Amniotic epithelial cell (primary cell): ENCODE measurements at regions not wholly inside any gene's neighbourhood (a gene's known extent, or its start where the extent isn't known, plus 50 kb on each side); places are given as distances from the start of the nearest gene placed in this dataset.

Experiments used
- DNase-seq: peaks from one replicate; pipeline ENCODE4 v3.0.0-alpha.2; 2010; ENCODE audit warnings: low read depth

DNA sequence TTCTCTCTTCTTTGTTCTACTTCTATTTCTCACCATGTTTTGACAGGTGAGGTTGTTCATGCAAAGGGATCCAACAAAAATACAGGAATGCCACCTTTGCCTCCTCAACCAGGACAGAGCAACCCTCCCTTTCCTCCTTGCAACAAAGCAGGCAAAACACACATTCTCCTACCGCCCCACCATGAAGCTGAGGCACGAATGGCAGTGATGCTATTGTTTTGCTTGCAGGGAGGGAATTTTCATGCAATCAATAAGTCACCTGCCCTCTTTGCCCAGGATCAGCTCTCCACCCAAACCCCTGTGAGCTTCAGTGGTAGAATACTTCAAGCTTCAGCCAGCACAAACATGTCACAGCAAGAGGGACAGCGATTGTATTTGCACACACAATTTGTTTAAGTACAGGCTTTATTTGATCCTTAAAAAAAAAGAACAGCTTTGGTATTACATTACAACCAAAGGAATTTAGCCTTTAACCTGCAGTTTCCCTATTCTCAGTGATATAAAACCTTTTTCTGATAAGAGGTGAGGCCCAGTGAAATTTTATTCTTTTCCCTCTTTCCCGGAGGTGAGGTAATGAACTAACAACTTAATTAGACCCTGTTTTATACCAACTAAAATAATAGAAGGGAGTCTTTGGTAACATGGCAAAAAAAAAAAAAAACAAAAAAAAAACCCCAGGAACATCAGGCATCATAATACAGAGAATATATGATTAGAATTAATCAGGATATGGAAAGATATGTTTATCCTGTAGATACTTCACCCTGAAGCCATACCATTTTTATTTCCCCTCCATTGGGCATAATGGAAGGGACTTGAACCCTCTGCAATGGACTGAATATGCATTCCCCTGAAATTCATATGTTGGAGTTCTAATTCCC is 87.0 kb upstream of the EEA1 start:
- no peak for DNase-seq

- DNase-seq = no peak
These were observed 87.8 kb upstream of the EEA1 start for GRCh38 chr12:93016752-93017350.

- DNase-seq = no peak
These were observed 89.5 kb upstream of the EEA1 start for GRCh38 chr12:93018610-93019009.

- DNase-seq = no peak
These were observed 90.3 kb upstream of the EEA1 start for GRCh38 chr12:93019212-93019927.

DNA sequence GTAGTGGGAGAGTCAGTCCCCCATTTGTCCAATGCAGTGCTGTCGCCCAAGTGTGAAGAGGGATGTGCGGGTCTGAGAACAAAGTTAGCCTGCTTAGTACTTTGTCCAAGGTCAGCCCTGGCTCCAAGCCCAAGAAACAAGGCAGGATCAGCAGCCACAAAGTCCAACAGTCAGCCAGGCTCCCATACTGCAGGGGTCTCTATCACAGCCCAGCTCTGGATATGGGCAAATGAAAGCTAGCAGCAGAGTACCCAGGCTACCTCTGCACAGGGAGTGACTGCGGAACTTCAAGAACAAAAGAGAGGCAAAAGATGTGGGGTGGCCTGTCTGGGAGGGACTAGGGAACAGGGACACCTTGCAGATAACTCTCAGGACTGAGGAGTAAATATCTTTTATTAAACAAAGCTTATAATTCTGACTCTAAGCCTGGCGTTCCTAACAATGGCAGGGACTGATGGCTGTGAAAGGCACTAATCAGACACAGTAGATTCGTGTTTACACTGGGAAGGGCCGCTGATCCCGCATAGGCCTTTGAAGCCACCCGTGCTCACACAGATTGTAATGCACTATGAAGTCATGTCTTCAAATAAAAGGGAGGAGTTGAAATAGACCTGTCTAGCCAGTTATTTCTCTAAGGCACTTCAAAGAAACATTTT is 91.0 kb upstream of the EEA1 start:
- DNase-seq = no peak

DNA sequence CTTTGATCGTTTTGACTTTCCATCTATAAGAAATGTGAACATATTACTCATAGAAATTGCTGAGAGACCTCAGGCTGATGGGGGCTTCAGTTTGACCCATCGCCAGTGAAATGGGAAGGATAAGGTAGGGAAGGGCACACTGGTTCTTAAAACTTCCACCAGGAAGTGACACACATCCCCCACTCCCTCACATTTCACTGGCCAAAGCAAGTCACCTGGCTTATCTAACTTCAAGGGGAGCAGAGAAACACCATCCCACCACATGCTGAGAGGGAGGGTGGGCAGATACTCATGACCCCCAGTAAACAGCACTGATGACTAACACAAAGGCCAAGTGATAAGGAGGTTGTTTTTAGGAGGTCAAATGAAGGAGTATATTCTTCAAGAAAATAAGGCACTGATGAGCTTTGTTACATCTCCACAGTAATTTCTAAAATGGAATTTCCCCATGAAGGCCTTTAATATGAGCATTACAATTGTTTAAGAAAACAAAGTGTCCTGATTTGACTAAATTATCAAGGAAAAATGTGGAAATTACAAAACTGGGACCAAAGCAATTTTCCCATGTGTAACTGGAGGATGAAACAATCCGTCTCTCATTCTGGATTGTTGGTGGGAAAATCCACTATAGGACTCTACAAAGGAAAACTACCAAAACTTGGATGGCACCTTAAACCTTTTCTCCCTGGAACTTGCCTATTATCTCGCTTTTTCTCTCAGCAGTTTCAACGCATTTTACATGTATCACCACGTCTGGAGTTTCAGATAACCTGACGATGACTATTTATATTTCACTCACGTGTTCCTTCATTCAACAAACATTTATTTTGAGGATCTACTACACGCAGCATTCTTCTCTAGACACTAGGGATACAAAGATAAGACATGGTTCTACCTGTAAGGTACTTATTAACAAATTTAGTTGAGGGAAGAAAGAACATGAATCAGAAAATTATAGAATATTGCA is 91.8 kb upstream of the EEA1 start:
- no peak for DNase-seq

GRCh38 chr12:93022603-93023340 is 93.7 kb upstream of the EEA1 start:
- peak; percentile 46 for DNase-seq

DNA sequence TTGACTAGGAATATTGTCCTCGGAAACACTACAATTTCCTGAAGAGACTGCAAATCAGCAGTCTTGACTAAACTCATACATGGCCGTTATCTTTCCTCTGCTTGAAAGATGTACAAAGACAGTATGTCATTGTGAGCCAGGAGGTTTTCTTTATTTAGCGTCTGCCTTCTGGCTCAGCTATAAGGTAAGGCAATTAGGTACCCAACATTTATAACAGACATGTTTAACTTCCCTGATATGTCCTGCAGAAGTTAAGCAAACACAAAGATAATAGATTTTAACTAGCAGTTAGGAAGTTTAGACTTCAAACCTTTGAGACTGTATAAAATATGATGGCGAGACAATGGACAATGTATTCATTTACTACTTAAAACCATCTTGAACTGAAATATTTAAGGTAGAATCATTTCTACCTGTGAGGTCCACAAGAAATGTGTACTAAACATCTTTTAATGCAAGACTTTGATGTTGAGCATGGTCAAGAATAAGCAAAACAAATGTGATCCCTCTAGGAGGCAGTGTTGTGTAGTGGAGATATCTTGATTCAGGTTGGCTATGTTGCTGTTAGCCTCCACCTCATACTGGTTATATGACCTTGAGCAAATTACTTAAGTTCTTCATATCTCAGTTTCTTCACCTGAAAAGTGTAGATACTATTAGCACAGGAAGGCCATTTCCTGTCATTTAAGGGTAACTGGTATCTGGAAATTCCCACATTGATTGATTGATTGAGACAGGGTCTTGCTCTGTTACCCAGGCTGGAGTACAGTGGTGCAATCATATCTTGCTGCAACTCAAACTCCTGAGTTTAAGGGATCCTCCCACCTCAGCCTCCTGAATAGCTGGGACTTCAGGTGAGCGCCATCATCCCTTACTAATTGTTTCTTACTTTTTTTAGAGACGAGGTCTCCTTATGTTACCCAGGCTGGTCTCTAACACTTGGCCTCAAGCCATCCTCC is 96.3 kb upstream of the EEA1 start:
- peak; percentile 83 for DNase-seq

GRCh38 chr12:93027041-93027440 is 97.9 kb upstream of the EEA1 start:
- DNase-seq = no peak

GRCh38 chr12:93029091-93029490 is 100.0 kb upstream of the EEA1 start:
- no peak for DNase-seq

DNA sequence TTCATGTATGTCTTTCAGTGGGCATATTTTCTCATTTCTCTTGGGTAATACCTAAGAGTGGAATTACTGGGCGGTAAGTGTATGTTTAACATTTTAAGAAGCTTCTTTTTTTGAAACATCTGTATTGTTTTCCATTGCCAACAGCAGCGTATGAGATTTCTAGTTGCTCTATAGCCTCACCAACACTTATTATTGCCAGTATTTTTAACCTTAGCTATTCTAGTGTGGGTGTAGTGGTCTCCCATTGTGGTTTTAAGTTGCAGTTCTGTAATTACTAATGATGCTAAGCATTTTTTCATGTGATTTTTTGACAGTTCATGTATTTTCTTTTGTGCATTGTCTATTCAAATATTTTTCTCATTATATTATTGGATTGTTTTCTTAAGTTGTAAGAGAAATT is 101.9 kb upstream of the EEA1 start:
- DNase-seq = no peak

GRCh38 chr12:93032758-93033157 is 103.7 kb upstream of the EEA1 start:
- DNase-seq = peak; percentile 23

GRCh38 chr12:93033948-93034347 is 104.9 kb upstream of the EEA1 start:
- no peak for DNase-seq

GRCh38 chr12:93039062-93039461 is 110.0 kb upstream of the EEA1 start:
- no peak for DNase-seq

DNA sequence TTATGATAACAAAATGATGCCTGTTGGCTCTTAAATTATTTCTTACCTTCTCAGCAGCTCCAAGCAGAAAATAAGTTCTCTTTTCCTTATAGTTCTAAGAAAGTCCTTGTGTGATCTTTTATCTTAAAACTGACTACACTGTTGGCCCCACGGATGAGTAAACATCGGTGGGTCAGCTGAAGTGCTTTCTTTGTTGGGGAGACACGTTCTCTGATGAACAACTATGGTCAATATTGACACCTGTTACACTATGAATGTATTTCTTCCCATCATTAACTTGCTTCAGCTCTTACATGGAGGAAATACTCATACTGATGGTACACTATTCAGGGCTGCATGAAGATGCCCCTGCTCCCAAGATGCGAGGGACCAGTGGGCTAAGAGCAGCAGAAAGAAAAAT is 110.8 kb upstream of the EEA1 start:
- DNase-seq = no peak

DNA sequence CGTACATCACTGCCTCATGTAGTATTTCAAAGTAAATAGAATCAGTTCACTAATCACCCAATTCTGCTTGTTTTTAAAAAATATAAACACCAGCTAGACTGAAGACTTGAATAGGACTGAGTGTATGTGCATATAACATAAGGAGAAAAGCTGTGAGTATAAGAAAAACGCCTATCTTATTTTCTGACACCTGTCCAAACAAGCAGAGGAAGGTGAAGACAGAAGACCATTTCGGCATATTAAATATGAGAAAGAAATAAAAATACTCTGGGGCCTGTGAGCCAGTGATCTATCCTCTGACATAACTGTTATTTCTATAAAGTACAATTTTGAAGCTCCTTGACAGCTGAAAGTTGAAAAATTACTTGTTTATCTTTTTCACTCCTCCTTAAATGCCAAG is 111.3 kb upstream of the EEA1 start:
- DNase-seq = no peak

DNA sequence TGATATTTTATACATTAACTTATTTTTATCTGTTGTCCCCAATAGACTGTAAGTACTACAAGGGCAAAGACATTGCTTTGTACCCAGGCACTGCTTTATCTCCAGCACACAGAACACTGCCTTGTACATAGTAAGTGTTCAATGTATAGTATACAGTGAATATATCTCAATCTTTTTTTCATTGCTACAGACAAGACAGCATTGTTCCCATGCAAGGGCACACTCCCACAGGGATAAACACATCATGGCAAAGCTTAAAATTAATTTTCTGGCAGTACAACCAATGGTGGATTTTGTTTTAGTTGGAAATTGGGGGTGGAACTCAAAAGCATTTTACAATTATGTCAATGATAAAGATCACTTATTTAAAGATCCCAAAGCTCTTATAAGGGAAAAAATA is 112.3 kb upstream of the EEA1 start:
- DNase-seq = no peak

GRCh38 chr12:93042283-93042682 is 113.2 kb upstream of the EEA1 start:
- DNase-seq = no peak

DNA sequence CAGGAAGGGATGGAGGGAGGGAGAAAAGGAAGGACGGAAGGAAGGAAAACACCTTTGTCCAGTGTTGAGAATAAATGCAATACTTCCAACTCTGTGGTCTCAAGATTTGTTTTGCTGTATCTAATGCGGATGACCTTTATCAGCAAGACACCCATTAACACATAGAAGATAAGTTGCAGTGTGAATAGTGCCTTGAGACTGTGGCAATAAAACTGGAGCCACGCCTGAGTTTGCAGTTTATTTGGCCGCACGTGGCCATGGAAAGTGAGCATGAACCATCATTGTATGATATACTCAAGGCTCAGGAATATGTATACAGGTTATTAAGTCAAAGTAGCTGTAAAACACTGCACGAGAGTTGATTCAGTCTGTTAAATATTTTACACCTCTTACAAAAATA is 113.6 kb upstream of the EEA1 start:
- no peak for DNase-seq
